ENCODE measurements at regions not wholly inside any gene's neighbourhood (a gene's known extent, or its start where the extent isn't known, plus 50 kb on each side); places are given as distances from the start of the nearest gene placed in this dataset.

- TF ChIP-seq FUBP1 (CRISPR knock-in tag; IDR thresholded peaks at IDR 0.05; ENCODE audit: borderline replicate concordance): no peak
- no peak for TF ChIP-seq ZNF597 (CRISPR knock-in tag; IDR thresholded peaks at IDR 0.05)
- TF ChIP-seq RARG (CRISPR knock-in tag; IDR thresholded peaks at IDR 0.05; ENCODE audit: low read depth): no peak
- TF ChIP-seq CERS6 (CRISPR knock-in tag; IDR thresholded peaks at IDR 0.05): no peak
- no peak for TF ChIP-seq ZNF33B (CRISPR knock-in tag; IDR thresholded peaks at IDR 0.05)
- TF ChIP-seq FOXA3 (CRISPR knock-in tag; IDR thresholded peaks at IDR 0.05): peak; percentile 23; the same call in 1 of the 2 replicates
- peak; percentile 58; the same call in 1 of the 2 replicates for TF ChIP-seq ZNF142 (CRISPR knock-in tag; IDR thresholded peaks at IDR 0.05)
- TF ChIP-seq FOSL2 (CRISPR knock-in tag; IDR thresholded peaks at IDR 0.05): no peak
- no peak for TF ChIP-seq ZNF609 (CRISPR knock-in tag; IDR thresholded peaks at IDR 0.05; ENCODE audit: borderline replicate concordance)
- TF ChIP-seq ZIK1 (CRISPR knock-in tag; IDR thresholded peaks at IDR 0.05; ENCODE audit: borderline replicate concordance, low read depth): 0 out of 2 replicates have a peak, but pooled peaks have one; percentile 65
- TF ChIP-seq MYNN (CRISPR knock-in tag; IDR thresholded peaks at IDR 0.05; ENCODE audit: low read depth): no peak
- TF ChIP-seq GLI4 (CRISPR knock-in tag; IDR thresholded peaks at IDR 0.05; ENCODE audit: borderline replicate concordance): no peak
These were observed 66.9 kb upstream of the DNAH5 start (continued) for GRCh38 chr5:14011089-14012020.

All from HepG2 (cell line).